ENCODE measurements at regions not wholly inside any gene's neighbourhood (a gene's known extent, or its start where the extent isn't known, plus 50 kb on each side); places are given as distances from the start of the nearest gene placed in this dataset.

- TF ChIP-seq CTCF (optimal IDR thresholded peaks at IDR 0.05 in 1 of 3, IDR thresholded peaks at IDR 0.05 in 1 of 3, conservative IDR thresholded peaks at IDR 0.05 in 1 of 3; ENCODE audit: extremely low read depth in 1 of 3, insufficient read depth in 2 of 3, low read length in 3 of 3) (no peak), EZH2 (IDR thresholded peaks at IDR 0.05; ENCODE audit: low read length) (no peak)
These were observed 423.2 kb upstream of the C16orf82 start for GRCh38 chr16:26643519-26643918.
